ENCODE measurements at regions not wholly inside any gene's neighbourhood (a gene's known extent, or its start where the extent isn't known, plus 50 kb on each side); places are given as distances from the start of the nearest gene placed in this dataset.

- Histone ChIP-seq H3K79me2 (ENCODE audit: insufficient read depth, low read length) (no peaks in the 10 kb centered on the region), H4K20me1 (ENCODE audit: insufficient read depth, low read length) (no peaks in the 10 kb centered on the region), H3K36me3 (ENCODE audit: insufficient read depth, low read length) (no peaks in the 10 kb centered on the region), H3K9me3 (ENCODE audit: insufficient read depth, low read depth, low read length) (no peaks in the 10 kb centered on the region), H3K4me3 (ENCODE audit: insufficient read depth, low read depth, low read length) (no peak overlapping the region), H2AFZ (ENCODE audit: low read depth, low read length) (no peak overlapping the region), H3K4me1 (ENCODE audit: insufficient read depth, low read length) (no peaks in the 10 kb centered on the region), H3K27me3 (ENCODE audit: insufficient read depth, low read length) (no peaks in the 10 kb centered on the region), H3K9ac (ENCODE audit: low read length) (no peak overlapping the region), H3K4me2 (ENCODE audit: low read length) (no peak overlapping the region), H3K27ac (ENCODE audit: low read depth, low read length) (no peak overlapping the region)
- FAIRE-seq (no peak), DNase-seq (ENCODE audit: low read depth) (no peak)
- TF ChIP-seq CTCF (IDR thresholded peaks at IDR 0.05; ENCODE audit: insufficient read depth, low read depth, low read length) = no peak
- H3K9me3 Mint-ChIP-seq (ENCODE audit: unreplicated experiment) = no peaks in the 10 kb centered on the region
- H3K27me3 Mint-ChIP-seq (ENCODE audit: low read depth, unreplicated experiment) = no peaks in the 10 kb centered on the region
- H3K27ac Mint-ChIP-seq (ENCODE audit: unreplicated experiment) = no peak overlapping the region
- no peak overlapping the region for H3K4me3 Mint-ChIP-seq (ENCODE audit: unreplicated experiment)
- no peaks in the 10 kb centered on the region for H3K4me1 Mint-ChIP-seq (ENCODE audit: low read depth, unreplicated experiment)
- no peaks in the 10 kb centered on the region for H3K36me3 Mint-ChIP-seq (ENCODE audit: low read depth, unreplicated experiment)
Measured at GRCh38 chr21:28607545-28607944, 385.1 kb downstream of the LTN1 start.

- TF ChIP-seq EZH2 (IDR thresholded peaks at IDR 0.05; ENCODE audit: insufficient read depth, low read length) (no peak), CTCF (IDR thresholded peaks at IDR 0.05; ENCODE audit: insufficient read depth, low read depth, low read length) (no peak)
- no peak for DNase-seq (ENCODE audit: low read depth)
- peaks cover 11% of the 10 kb centered on the region for H3K9me3 Mint-ChIP-seq (ENCODE audit: unreplicated experiment)
- H3K79me2 ChIP-seq (ENCODE audit: insufficient read depth, low read length) = no peaks in the 10 kb centered on the region
- H3K4me3 Mint-ChIP-seq (ENCODE audit: unreplicated experiment) = no peak overlapping the region
- no peaks in the 10 kb centered on the region for H3K36me3 Mint-ChIP-seq (ENCODE audit: low read depth, unreplicated experiment)
- no peak overlapping the region for H3K27ac ChIP-seq (ENCODE audit: low read depth, low read length)
- no peak overlapping the region for H2AFZ ChIP-seq (ENCODE audit: low read depth, low read length)
- no peak overlapping the region for H3K4me2 ChIP-seq (ENCODE audit: low read length)
- H3K27me3 Mint-ChIP-seq (ENCODE audit: low read depth, unreplicated experiment) = no peaks in the 10 kb centered on the region
- peaks cover 3% of the 10 kb centered on the region for H3K4me1 Mint-ChIP-seq (ENCODE audit: low read depth, unreplicated experiment)
- no peaks in the 10 kb centered on the region for H3K4me1 ChIP-seq (ENCODE audit: insufficient read depth, low read length)
- H3K36me3 ChIP-seq (ENCODE audit: insufficient read depth, low read length) = no peaks in the 10 kb centered on the region
- H3K9me3 ChIP-seq (ENCODE audit: insufficient read depth, low read depth, low read length) = peaks cover 2% of the 10 kb centered on the region
- no peak overlapping the region for H3K9ac ChIP-seq (ENCODE audit: low read length)
- no peaks in the 10 kb centered on the region for H4K20me1 ChIP-seq (ENCODE audit: insufficient read depth, low read length)
- H3K27me3 ChIP-seq (ENCODE audit: insufficient read depth, low read length) = no peaks in the 10 kb centered on the region
- no peak for FAIRE-seq
- no peak overlapping the region for H3K4me3 ChIP-seq (ENCODE audit: insufficient read depth, low read depth, low read length)
- H3K27ac Mint-ChIP-seq (ENCODE audit: unreplicated experiment) = no peak overlapping the region
Measured at GRCh38 chr21:28604946-28605537, 387.6 kb downstream of the LTN1 start.

GRCh38 chr21:28602546-28602945, 390.1 kb downstream of the LTN1 start:
- H3K9ac ChIP-seq (ENCODE audit: low read length) = no peak overlapping the region
- Mint-ChIP-seq H3K4me3 (ENCODE audit: unreplicated experiment) (no peak overlapping the region), H3K4me1 (ENCODE audit: low read depth, unreplicated experiment) (peaks cover 3% of the 10 kb centered on the region), H3K9me3 (ENCODE audit: unreplicated experiment) (peaks cover 15% of the 10 kb centered on the region), H3K27me3 (ENCODE audit: low read depth, unreplicated experiment) (no peaks in the 10 kb centered on the region), H3K27ac (ENCODE audit: unreplicated experiment) (no peak overlapping the region), H3K36me3 (ENCODE audit: low read depth, unreplicated experiment) (no peaks in the 10 kb centered on the region)
- H3K4me3 ChIP-seq (ENCODE audit: insufficient read depth, low read depth, low read length) = no peak overlapping the region
- no peak overlapping the region for H3K4me2 ChIP-seq (ENCODE audit: low read length)
- peaks cover 5% of the 10 kb centered on the region for H3K9me3 ChIP-seq (ENCODE audit: insufficient read depth, low read depth, low read length)
- H3K4me1 ChIP-seq (ENCODE audit: insufficient read depth, low read length) = no peaks in the 10 kb centered on the region
- no peak for TF ChIP-seq EZH2 (IDR thresholded peaks at IDR 0.05; ENCODE audit: insufficient read depth, low read length)
- TF ChIP-seq CTCF (IDR thresholded peaks at IDR 0.05; ENCODE audit: insufficient read depth, low read depth, low read length) = no peak
- H3K27me3 ChIP-seq (ENCODE audit: insufficient read depth, low read length) = no peaks in the 10 kb centered on the region
- H4K20me1 ChIP-seq (ENCODE audit: insufficient read depth, low read length) = no peaks in the 10 kb centered on the region
- no peak overlapping the region for H3K27ac ChIP-seq (ENCODE audit: low read depth, low read length)
- FAIRE-seq (no peak), DNase-seq (ENCODE audit: low read depth) (no peak)
- H3K36me3 ChIP-seq (ENCODE audit: insufficient read depth, low read length) = no peaks in the 10 kb centered on the region
- no peaks in the 10 kb centered on the region for H3K79me2 ChIP-seq (ENCODE audit: insufficient read depth, low read length)
- no peak overlapping the region for H2AFZ ChIP-seq (ENCODE audit: low read depth, low read length)
